NCI-H146 treated with DMSO at 0.1 percent for 48 hours (cell line): ENCODE measurements at regions not wholly inside any gene's neighbourhood (a gene's known extent, or its start where the extent isn't known, plus 50 kb on each side); places are given as distances from the start of the nearest gene placed in this dataset.
A peak's percentile ranks its signal among the peaks of the same experiment; 100 is the strongest.

Experiments
- DNase-seq: peaks from one replicate; lab custom pipeline; 2025; ENCODE audit not compliant: unreplicated experiment; lab: John Stamatoyannopoulos, UW

GRCh38 chr1:30258876-30259275 is 464.5 kb downstream of the MATN1 start:
- no peak for DNase-seq

DNA sequence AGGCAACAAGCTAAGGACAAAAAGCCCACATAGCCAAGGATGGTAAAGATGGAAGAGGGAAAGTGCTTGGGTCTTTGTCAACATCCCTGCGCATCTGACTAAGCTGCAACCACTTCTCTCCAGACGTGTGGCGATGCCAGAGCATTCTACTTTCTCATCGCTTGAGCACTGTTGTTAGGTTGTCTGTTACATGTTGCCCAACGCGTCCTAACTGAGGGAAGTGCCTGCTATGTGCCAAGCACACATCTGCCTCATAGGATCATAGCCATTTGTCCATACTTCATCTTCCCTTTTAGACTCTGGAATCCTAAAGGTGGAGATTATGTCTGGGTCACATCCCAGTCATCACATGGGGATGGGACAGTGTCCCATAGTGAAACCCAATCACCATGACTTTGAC is 464.9 kb downstream of the MATN1 start:
- DNase-seq = no peak

GRCh38 chr1:30257742-30258380 is 465.5 kb downstream of the MATN1 start:
- no peak for DNase-seq

DNA sequence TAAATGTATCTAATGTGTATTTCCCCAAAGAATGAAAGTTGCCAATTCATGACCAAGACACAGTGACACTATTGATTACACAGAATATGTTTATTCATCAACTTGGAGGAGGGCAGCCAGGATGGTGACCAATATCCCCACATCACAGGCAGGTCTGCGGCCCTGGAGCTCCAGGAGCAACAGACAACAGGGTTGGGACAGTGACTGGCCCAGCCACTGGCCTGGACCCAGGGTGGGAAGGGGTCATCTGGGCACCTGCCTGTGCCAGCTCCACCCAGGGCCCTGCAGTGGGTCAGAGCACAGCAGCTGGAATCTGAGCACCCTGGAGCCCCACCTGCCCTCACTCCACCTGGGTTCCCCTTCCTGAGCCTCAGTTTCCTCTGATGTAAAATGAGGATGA is 466.1 kb downstream of the MATN1 start:
- no peak for DNase-seq

GRCh38 chr1:30256911-30257310 is 466.5 kb downstream of the MATN1 start:
- no peak for DNase-seq

DNA sequence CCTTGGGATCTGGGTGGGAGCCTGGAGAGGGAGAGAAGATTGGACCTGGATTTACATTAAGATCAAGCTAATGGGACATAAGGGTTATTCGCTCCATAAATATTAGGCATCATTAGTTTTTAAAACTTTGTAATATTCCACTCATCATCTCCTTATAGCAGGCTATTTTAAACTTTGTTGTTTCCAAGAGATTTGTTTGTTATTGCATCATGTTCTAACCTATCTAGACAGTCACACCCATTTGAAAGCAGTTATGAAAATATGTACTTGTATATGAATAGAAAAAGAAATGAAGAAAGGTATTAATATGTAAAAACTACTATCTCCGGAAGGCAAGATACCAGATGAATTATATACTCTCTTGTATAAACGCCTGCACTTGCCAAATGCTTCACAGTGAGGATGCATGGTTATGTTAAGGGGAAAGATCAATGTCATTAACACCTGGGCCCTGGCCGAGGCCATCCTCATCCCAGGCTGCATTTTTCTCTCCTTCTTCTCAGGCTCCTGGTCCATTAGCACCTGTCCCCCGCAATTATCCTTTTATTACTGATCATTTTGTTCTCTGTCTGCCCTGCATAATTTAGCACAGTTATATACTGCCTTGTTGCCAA is 468.2 kb downstream of the MATN1 start:
- no peak for DNase-seq

- DNase-seq = no peak
Measured at GRCh38 chr1:30253807-30254440, 469.5 kb downstream of the MATN1 start.

DNA sequence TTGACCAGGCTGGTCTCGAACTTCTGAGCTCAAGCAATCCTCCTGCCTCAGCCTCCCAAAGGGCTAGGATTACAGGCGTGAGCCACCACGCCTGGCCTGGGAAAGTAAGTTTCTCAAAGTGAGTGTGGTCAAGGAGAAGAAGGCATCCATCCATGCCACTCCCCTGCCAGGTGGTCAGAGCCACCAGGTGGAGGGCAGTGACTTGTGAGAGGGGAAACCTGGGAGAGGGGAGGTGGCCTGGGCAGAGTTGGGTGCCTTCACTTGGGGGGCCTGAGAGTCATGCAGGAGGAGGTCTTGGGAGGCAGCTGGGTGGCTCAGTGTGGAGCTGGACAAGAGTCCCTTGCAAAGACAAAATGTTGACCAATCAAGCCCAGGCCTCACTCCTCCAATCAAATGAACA is 470.0 kb downstream of the MATN1 start:
- DNase-seq = no peak

DNA sequence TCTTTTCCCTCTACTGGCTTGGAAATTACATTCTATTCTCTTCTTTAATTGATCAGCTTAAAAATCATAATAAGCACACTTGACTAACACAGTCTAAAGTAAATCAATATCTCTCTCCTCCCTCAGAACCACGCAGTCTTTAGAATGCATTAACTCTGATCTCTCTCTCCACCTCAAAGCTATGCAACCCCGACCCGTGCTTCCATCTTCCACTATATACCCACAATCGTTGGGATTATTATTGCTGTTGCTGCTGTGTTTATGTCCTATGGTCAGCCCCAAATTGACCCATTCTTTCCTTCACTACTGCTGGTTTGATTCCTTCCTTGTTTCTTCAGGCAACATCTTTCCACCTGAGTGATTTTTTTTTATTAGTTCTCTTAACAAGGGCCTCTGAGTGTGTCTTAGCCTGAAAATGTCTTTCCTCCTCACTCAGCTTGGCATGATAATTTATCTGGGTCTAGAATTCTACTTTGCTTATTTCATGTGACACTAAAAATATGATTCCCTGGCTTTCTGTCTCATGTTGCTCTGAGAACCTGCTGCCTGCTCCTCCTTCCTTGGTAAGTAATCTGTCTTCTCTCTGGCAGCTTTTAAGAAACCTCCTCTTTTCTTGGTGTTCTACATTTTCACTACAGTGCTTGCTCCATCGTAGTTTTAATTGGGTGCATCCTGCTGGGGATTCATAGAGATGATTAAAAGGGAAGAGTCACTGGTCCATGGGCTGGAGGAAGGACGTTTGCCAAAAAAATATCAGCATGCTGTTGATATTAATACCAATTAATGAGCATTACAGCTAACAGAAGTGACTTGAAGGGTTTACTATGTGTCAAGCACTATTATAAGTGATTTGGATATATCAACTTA is 472.2 kb downstream of the MATN1 start:
- no peak for DNase-seq

DNA sequence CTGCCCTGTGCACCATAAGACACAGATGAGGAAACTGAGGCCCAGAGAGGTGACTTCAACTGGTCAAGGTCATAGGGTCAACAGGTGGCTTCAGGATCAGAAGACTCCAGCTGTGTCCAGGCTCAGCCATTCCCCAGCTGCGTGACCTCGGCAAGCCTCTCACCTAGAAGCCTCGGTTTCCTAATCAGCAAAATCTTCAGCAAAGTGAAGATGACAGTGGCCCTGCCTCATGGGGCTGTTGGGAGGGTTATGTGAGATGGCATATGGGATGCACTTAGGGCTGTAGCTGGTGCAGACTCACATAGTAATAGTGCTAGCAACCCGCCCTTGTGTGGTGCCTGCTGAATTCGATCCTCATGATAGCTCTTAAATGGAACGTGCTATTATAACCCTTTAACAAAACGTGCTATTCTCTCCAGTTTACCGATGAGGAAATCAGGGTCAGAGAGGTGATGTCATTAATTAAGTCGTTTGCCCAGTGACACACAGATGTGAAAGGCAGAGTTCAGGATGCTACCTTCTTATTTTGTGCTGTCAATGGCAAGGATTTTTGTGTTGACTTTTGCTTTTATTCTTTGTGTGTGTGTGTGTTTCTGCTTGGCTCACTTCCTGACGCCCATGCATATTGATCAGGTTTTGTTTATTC is 472.9 kb downstream of the MATN1 start:
- peak; percentile 1 for DNase-seq

GRCh38 chr1:30249446-30250337 is 473.7 kb downstream of the MATN1 start:
- DNase-seq = no peak

DNA sequence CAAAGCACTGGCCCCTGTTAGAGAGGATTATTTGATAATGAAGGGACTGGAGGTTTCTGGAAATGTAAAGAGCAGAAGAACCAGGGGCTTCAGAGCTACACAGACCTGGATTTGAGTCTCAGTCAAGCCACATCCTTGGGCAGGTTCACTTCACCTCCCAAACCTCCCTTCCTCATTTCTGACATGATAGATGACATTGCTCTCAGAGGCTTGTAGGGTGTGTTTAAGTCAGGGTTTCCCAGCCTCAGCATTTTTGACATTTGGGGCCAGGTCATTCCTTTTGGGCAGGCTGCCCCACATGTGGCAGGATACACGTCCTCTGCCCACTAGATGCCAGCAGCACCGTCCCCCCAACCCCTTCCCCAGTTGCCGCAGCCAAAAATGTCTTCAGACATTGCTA is 474.6 kb downstream of the MATN1 start:
- no peak for DNase-seq

DNA sequence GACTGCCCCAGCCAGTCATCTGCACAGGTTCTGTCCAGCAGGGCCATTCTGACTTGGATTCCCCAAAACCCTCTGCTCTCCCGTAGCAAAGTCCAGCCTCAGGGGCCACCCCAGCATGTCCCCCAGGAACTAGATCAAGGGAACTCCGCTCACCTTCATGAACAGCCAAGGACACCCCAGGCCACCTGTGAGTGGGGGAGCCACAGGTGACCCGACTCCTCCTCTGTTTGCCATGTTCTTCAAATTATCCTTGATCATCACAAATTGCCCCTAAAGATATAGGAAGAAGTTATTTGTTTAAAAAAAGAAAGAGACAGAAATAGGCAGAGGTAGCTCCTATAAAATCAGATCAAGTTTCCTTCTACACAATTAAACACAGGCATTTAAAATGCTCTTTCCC is 475.0 kb downstream of the MATN1 start:
- no peak for DNase-seq

- DNase-seq = no peak
Measured at GRCh38 chr1:30244801-30245200, 478.6 kb downstream of the MATN1 start.

DNA sequence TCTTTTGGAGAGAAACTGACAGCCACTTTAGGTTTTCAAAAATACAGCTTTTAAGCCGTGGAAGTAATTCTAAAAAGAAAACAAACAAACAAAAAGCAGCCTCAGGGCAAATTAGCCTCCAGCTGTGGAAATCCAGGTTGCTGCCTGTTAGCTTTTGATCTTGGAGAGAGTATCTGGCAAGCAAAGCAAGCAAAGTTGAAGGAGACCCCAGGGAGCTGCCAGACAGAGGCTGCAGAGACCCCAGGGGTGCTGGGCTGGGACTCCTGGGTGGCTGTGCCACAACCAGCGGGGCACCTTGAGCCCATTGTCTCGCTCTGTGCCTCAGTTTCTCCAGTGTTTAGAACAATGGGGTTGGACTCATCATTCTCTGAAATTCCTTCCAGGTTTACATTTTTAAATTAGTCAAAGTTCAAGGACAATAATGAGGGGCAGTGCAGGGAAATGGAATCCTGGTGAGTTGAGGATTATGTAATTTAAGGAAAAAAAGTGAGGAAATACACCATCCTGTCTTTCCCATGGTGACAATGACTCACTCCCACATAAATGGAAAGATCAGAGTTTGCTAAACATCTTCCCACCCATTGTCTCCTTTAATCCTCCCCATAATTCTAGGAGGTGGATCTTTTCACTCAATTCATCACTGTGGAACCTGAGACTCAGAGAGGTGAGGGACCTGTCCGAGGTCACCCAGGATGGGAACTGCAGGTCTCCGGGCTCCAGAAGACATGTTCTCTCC is 480.5 kb downstream of the MATN1 start:
- DNase-seq = no peak

- DNase-seq = no peak
Measured at GRCh38 chr1:30242168-30242567, 481.2 kb downstream of the MATN1 start.

DNA sequence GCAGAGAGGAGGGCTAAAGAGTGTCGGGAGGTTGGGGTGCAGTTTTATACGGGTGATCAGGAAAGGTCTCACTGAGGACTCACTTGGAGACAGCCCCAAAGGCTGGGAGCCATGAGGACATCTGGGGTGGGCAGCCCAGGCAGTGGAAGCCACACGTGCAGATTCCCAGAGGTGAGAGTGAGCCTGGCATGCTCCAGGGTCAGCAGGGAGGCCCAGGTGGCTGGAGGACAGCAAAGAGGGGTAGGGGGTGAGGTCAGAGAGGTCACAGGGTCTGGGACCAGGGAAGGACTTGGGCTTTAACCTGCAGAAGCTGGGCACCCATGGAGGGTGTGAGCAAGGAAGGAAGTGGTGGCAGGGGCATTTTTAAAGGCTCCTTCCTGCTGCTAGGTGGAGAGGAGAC is 481.7 kb downstream of the MATN1 start:
- no peak for DNase-seq

- no peak for DNase-seq
Measured at GRCh38 chr1:30234091-30234490, 489.3 kb downstream of the MATN1 start.

DNA sequence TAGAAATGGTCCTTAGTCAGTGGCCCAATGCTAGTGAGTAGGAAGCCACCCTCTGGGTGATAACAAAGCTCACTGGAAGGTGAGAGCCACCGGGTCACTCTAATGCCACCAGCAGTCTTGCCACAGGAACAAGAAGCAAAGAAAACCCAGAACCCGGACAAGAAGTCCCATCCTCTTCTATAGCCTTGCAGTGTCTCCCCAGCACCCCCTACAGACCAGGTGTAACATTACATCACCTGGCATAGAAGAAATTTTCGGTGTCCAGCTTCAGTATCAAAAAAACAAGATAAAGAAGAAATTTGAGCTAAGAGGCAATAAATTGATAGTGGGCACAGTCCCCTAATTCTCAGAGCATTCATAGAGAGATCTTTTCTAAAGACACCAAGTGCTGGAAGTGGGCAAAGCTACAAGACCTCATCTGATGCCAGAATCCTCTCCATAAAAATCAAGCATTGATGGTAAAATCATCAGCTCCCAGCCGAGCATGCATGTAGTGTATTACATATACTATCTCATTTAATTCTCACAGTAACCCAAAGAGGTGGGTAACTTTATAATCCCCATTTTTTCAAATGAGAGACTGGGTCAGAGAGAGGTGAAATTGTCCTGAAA is 491.0 kb downstream of the MATN1 start:
- DNase-seq = no peak
